ENCODE measurements at regions not wholly inside any gene's neighbourhood (a gene's known extent, or its start where the extent isn't known, plus 50 kb on each side); places are given as distances from the start of the nearest gene placed in this dataset.

GRCh38 chr16:8188841-8189240 lies 401.5 kb downstream of the TMEM114 start:
- DNase-seq (ENCODE audit: low read depth in 1 of 2, low spot score in 2 of 2), result no peak
- Histone ChIP-seq H2AFZ (ENCODE audit: low read length) (no peak overlapping the region), H3K23ac (ENCODE audit: insufficient read length) (no peak overlapping the region), H3K27ac (ENCODE audit: low read depth, low read length) (no peak overlapping the region), H3K23me2 (ENCODE audit: low read depth, low read length) (no peaks in the 10 kb centered on the region), H3K4me3 (ENCODE audit: extremely low read depth in 1 of 4, insufficient read depth in 2 of 4, low read depth in 3 of 4, low read length in 4 of 4) (no peak overlapping the region), H3K4ac (replicated peaks; ENCODE audit: insufficient read length, low read depth, low read length) (no peak overlapping the region), H4K91ac (replicated peaks; ENCODE audit: insufficient read length, low read length) (no peak overlapping the region), H2BK5ac (ENCODE audit: low read depth, low read length) (no peak overlapping the region), H3K18ac (ENCODE audit: extremely low read depth, low read length) (no peak overlapping the region), H3K79me2 (ENCODE audit: control insufficient read depth in 1 of 2, insufficient read depth in 2 of 2, low read length in 2 of 2) (no peaks in the 10 kb centered on the region), H3K9ac (replicated peaks in 1 of 4; ENCODE audit: extremely low read depth in 1 of 4, low read depth in 3 of 4, low read length in 3 of 4) (no peak overlapping the region), H2BK20ac (ENCODE audit: low read length) (no peak overlapping the region), H3K56ac (replicated peaks; ENCODE audit: insufficient read length, low read depth, low read length) (no peak overlapping the region), H3K27me3 (replicated peaks in 1 of 4; ENCODE audit: control insufficient read depth in 3 of 4, extremely low read depth in 1 of 4, insufficient read depth in 3 of 4, low read length in 3 of 4) (no peaks in the 10 kb centered on the region), H4K20me1 (replicated peaks in 1 of 2; ENCODE audit: control insufficient read depth in 1 of 2, insufficient read depth in 2 of 2, low read length in 2 of 2) (no peaks in the 10 kb centered on the region), H4K5ac (ENCODE audit: insufficient read length, low read depth, low read length) (no peak overlapping the region), H2BK12ac (ENCODE audit: low read depth, low read length) (no peak overlapping the region), H2BK120ac (replicated peaks; ENCODE audit: low read depth, low read length) (no peak overlapping the region), H2BK15ac (ENCODE audit: low read length) (no peak overlapping the region), H4K8ac (ENCODE audit: extremely low read depth, insufficient read depth, low read length) (no peak overlapping the region), H2AK5ac (ENCODE audit: low read depth, low read length) (no peak overlapping the region), H3K79me1 (ENCODE audit: low read depth, low read length) (no peaks in the 10 kb centered on the region), H3K36me3 (ENCODE audit: control insufficient read depth in 2 of 4, insufficient read depth in 4 of 4, low read length in 3 of 4) (no peaks in the 10 kb centered on the region), H3K14ac (ENCODE audit: insufficient read length) (no peak overlapping the region), H3K4me1 (replicated peaks in 1 of 4; ENCODE audit: control insufficient read depth in 3 of 4, insufficient read depth in 4 of 4, low read length in 3 of 4) (no peaks in the 10 kb centered on the region), H3K4me2 (ENCODE audit: insufficient read depth in 1 of 2, low read depth in 2 of 2, low read length in 2 of 2) (no peak overlapping the region), H3K9me3 (ENCODE audit: insufficient read depth in 2 of 2, low read depth in 1 of 2, low read length in 1 of 2) (no peaks in the 10 kb centered on the region)
- POLR2A ChIA-PET (ENCODE audit: partially characterized antibody), result no interaction called here
- CTCF ChIA-PET (ENCODE audit: partially characterized antibody), result interaction anchor here (1.4 kb wide), 1 partner anchor 9 kb away, joined by 3 read pairs; no protein-coding TSS in a partner anchor
- WGBS, 2 experiments (ENCODE audit: extremely low coverage in 1 of 2, insufficient coverage in 1 of 2, insufficient read length in 1 of 2, insufficient replicate concordance in 2 of 2, low coverage in 1 of 2, low lambda C conversion rate in 2 of 2, missing lambda C conversion rate in 1 of 2), result 81% methylated on average over 8 of the region's 8 CpGs; no CpG with 5 or more reads in 1 of the 2 experiments
- FAIRE-seq, result no peak
- TF ChIP-seq YY1 (IDR thresholded peaks at IDR 0.05; ENCODE audit: low read depth, low read length), result no peak
- no peak for TF ChIP-seq TBP (IDR thresholded peaks at IDR 0.05; ENCODE audit: low read depth, low read length)
- no peak for TF ChIP-seq RNF2 (IDR thresholded peaks at IDR 0.05; ENCODE audit: borderline replicate concordance, low read depth, low read length, missing control alignments, poor library complexity, severe bottlenecking)
- no peak for TF ChIP-seq MAX (IDR thresholded peaks at IDR 0.05)
- TF ChIP-seq TEAD4 (IDR thresholded peaks at IDR 0.05; ENCODE audit: low read depth, low read length), result no peak
- TF ChIP-seq NANOG (IDR thresholded peaks at IDR 0.05; ENCODE audit: insufficient read depth, low read depth, low read length, poor library complexity, severe bottlenecking), result no peak
- TF ChIP-seq CREB1 (IDR thresholded peaks at IDR 0.05), result no peak
- no peak for TF ChIP-seq MAFK (IDR thresholded peaks at IDR 0.05; ENCODE audit: low read depth, low read length)
- no peak for TF ChIP-seq EGR1 (IDR thresholded peaks at IDR 0.05; ENCODE audit: borderline replicate concordance, low read depth, low read length)
- TF ChIP-seq CTCF (IDR thresholded peaks at IDR 0.05; ENCODE audit: control extremely low read depth in 1 of 3, insufficient read depth in 1 of 3, low read depth in 1 of 3, low read length in 3 of 3), result no peak
- no peak for TF ChIP-seq SUZ12 (IDR thresholded peaks at IDR 0.05; ENCODE audit: low read length)
- no peak for TF ChIP-seq HDAC2 (IDR thresholded peaks at IDR 0.05; ENCODE audit: borderline replicate concordance in 1 of 2, low read depth in 2 of 2, low read length in 2 of 2)
